Upper lobe of left lung (tissue), 6 donors: ENCODE measurements at regions not wholly inside any gene's neighbourhood (a gene's known extent, or its start where the extent isn't known, plus 50 kb on each side); places are given as distances from the start of the nearest gene placed in this dataset.

Experiments used
- ATAC-seq, 2 donors: fragments of 200-7000 bp; cut with Tn5 transposase; one replicate each; pipeline ENCODE4 v1.9.1; 2022; ENCODE audit warnings: mild to moderate bottlenecking in 2 of 2, moderate library complexity in 2 of 2; ENCODE audit not compliant: low FRiP score in 2 of 2
- DNase-seq, 2 donors: peaks; one replicate each; pipeline ENCODE4 v3.0.0-alpha.2; 2019 to 2020
- H3K27ac ChIP-seq, 4 donors: fragments of 200-600 bp; sonication (generic); one replicate each; pipeline ENCODE4 v1.5.1; 2016 to 2019
- H3K27me3 ChIP-seq, 4 donors: fragments of 200-600 bp; sonication (generic); one replicate each; pipeline ENCODE4 v1.5.1; 2017 to 2019
- H3K36me3 ChIP-seq, 4 donors: fragments of 200-600 bp; sonication (generic); one replicate each; pipeline ENCODE4 v1.5.1; 2016 to 2019
- H3K4me1 ChIP-seq, 4 donors: fragments of 200-600 bp; sonication (generic); one replicate each; pipeline ENCODE4 v1.5.1; 2018 to 2019
- H3K4me3 ChIP-seq, 4 donors: fragments of 200-600 bp; sonication (generic); one replicate each; pipeline ENCODE4 v1.5.1; 2017 to 2019; ENCODE audit warnings: mild to moderate bottlenecking in 2 of 4, moderate library complexity in 1 of 4
- H3K9me3 ChIP-seq, 4 donors: fragments of 200-600 bp; sonication (generic); one replicate each; pipeline ENCODE4 v1.5.1; 2018 to 2019
- CTCF ChIP-seq, 6 experiments: fragments of 450-650 bp in 4 of 6; fragments of 200-600 bp in 2 of 6; sonication (generic) in 2 of 6; IDR thresholded peaks; one replicate each; pipeline ENCODE4 v1.5.1; 2016 to 2019; ENCODE audit warnings: antibody characterized with exemption in 6 of 6
- EP300 ChIP-seq, 4 donors: sonication (generic); formaldehyde crosslinking; IDR thresholded peaks; one replicate each; pipeline ENCODE4 v1.5.1; 2017; ENCODE audit warnings: antibody characterized with exemption in 4 of 4, control low read depth in 2 of 4
- POLR2A ChIP-seq, 4 donors: fragments of 450-650 bp; IDR thresholded peaks; one replicate each; pipeline ENCODE4 v1.5.1; 2016 to 2017; ENCODE audit warnings: antibody characterized with exemption in 4 of 4, mild to moderate bottlenecking in 2 of 4
- POLR2AphosphoS5 ChIP-seq, 2 donors: sonication (generic); formaldehyde crosslinking; IDR thresholded peaks; one replicate each; pipeline ENCODE4 v1.5.1; 2017; ENCODE audit warnings: antibody characterized with exemption in 2 of 2
- WGBS, 2 donors: methylation state at CpG; one replicate each; pipeline ENCODE4 v1.1.5; 2017 to 2018; 5-methylcytosine and 5-hydroxymethylcytosine counted together
- donor health status: DM: no; HTN: no; CAD: no; lungs with moderate emphysema.
- donor health status: DM: no; HTN: yes; CAD: no; lungs with severe emphysema.

GRCh38 chrY:8381425-8381824 lies 955.8 kb upstream of the TSPY4 start:
- ATAC-seq (no peak), DNase-seq (no peak)
- TF ChIP-seq POLR2AphosphoS5 (IDR thresholded peaks at IDR 0.05) (no peak), EP300 (IDR thresholded peaks at IDR 0.05) (no peak), POLR2A (IDR thresholded peaks at IDR 0.05) (no peak), CTCF (IDR thresholded peaks at IDR 0.05) (no peak)
- Histone ChIP-seq H3K27ac (no peak overlapping the region), H3K9me3 (no peaks in the 10 kb centered on the region), H3K4me1 (no peaks in the 10 kb centered on the region), H3K4me3 (no peak overlapping the region), H3K36me3 (no peaks in the 10 kb centered on the region), H3K27me3 (no peaks in the 10 kb centered on the region)
- WGBS, 2 donors: 77% methylated on average over 3 of the region's 4 CpGs; no CpG with 5 or more reads in 1 of the 2 donors

- Histone ChIP-seq H3K27me3 (no peaks in the 10 kb centered on the region), H3K36me3 (no peaks in the 10 kb centered on the region), H3K4me3 (no peak overlapping the region), H3K27ac (no peak overlapping the region), H3K4me1 (no peaks in the 10 kb centered on the region), H3K9me3 (no peaks in the 10 kb centered on the region)
- no peak for ATAC-seq
- TF ChIP-seq POLR2A (IDR thresholded peaks at IDR 0.05): no peak
- TF ChIP-seq EP300 (IDR thresholded peaks at IDR 0.05): no peak
- TF ChIP-seq POLR2AphosphoS5 (IDR thresholded peaks at IDR 0.05): no peak
- TF ChIP-seq CTCF (IDR thresholded peaks at IDR 0.05): no peak
- no peak for DNase-seq
- 83% methylated on average over 1 of the region's 1 CpG; no CpG with 5 or more reads in 1 of the 2 donors for WGBS, 2 donors
Measured at GRCh38 chrY:8386053-8386452, 951.2 kb upstream of the TSPY4 start.

GRCh38 chrY:8388512-8388911 lies 948.8 kb upstream of the TSPY4 start:
- ATAC-seq (no peak), DNase-seq (no peak)
- Histone ChIP-seq H3K4me1 (no peaks in the 10 kb centered on the region), H3K4me3 (no peak overlapping the region), H3K27ac (no peak overlapping the region), H3K36me3 (no peaks in the 10 kb centered on the region), H3K9me3 (no peaks in the 10 kb centered on the region), H3K27me3 (no peaks in the 10 kb centered on the region)
- TF ChIP-seq CTCF (IDR thresholded peaks at IDR 0.05): no peak
- no peak for TF ChIP-seq POLR2A (IDR thresholded peaks at IDR 0.05)
- no peak for TF ChIP-seq POLR2AphosphoS5 (IDR thresholded peaks at IDR 0.05)
- no peak for TF ChIP-seq EP300 (IDR thresholded peaks at IDR 0.05)

- TF ChIP-seq EP300 (IDR thresholded peaks at IDR 0.05) (no peak), POLR2A (IDR thresholded peaks at IDR 0.05) (no peak), POLR2AphosphoS5 (IDR thresholded peaks at IDR 0.05) (no peak), CTCF (IDR thresholded peaks at IDR 0.05) (no peak)
- no peak overlapping the region for H3K4me3 ChIP-seq
- no peak for ATAC-seq
- H3K4me1 ChIP-seq: no peaks in the 10 kb centered on the region
- no peak overlapping the region for H3K27ac ChIP-seq
- 71% methylated on average over 1 of the region's 1 CpG; no CpG with 5 or more reads in 1 of the 2 donors for WGBS, 2 donors
- no peaks in the 10 kb centered on the region for H3K36me3 ChIP-seq
- H3K9me3 ChIP-seq: no peaks in the 10 kb centered on the region
- H3K27me3 ChIP-seq: no peaks in the 10 kb centered on the region
- no peak for DNase-seq
Measured at GRCh38 chrY:8390310-8390709, 947.0 kb upstream of the TSPY4 start.

GRCh38 chrY:8393246-8393645 lies 944.0 kb upstream of the TSPY4 start:
- H3K4me3 ChIP-seq: no peak overlapping the region
- WGBS, 2 donors: 75% methylated on average over 3 of the region's 3 CpGs; no CpG with 5 or more reads in 1 of the 2 donors
- DNase-seq (no peak), ATAC-seq (no peak)
- no peaks in the 10 kb centered on the region for H3K4me1 ChIP-seq
- no peaks in the 10 kb centered on the region for H3K27me3 ChIP-seq
- H3K36me3 ChIP-seq: no peaks in the 10 kb centered on the region
- H3K27ac ChIP-seq: no peak overlapping the region
- H3K9me3 ChIP-seq: no peaks in the 10 kb centered on the region
- TF ChIP-seq POLR2A (IDR thresholded peaks at IDR 0.05) (no peak), POLR2AphosphoS5 (IDR thresholded peaks at IDR 0.05) (no peak), CTCF (IDR thresholded peaks at IDR 0.05) (no peak), EP300 (IDR thresholded peaks at IDR 0.05) (no peak)
